GM21717 (cell line): ENCODE measurements at regions not wholly inside any gene's neighbourhood (a gene's known extent, or its start where the extent isn't known, plus 50 kb on each side); places are given as distances from the start of the nearest gene placed in this dataset.

ENCODE experiments used
- ATAC-seq: cut with Tn5 transposase; IDR thresholded peaks from one replicate; pipeline ENCODE4 v1.9.1; 2021; ENCODE audit warnings: mild to moderate bottlenecking, moderate library complexity; ENCODE audit not compliant: unreplicated experiment

DNA sequence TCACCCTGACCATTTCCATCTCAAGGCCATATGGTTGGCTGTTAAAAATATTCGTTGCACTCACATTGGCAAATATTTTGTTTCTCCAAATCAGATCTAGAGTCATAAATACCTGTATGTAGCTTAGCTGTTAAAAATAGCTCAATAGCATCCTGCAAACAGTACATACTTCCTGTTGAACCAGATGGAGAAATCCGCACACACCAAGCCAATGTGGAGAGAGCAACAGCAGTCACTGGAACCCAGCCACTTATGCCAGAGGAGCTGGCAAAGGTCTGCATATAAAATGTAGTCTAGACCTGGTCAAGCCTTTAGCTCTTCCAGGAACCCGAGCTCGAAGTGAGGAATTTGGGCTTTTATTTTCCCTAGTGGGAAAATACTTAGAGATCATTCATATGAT lies 146.4 kb upstream of the KCNJ16 start:
- ATAC-seq, result no peak

DNA sequence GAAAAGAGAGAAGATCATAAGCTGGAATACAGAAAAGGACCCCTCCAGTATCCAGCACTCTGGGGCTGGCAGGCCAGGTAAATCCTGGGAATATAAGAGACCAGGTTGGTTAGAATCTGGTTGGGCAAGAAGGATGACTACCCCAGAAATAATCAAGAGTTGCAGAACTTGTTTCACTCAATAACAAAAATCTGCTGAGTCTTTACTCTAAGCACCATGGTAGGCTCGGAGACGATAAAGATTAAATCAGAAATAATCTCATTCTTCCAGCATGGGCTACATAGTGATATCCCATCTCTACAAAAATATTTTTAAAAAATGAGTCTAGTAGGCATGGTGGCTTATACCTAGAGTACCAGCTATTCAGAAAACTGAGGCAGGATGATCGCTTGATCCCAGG lies 138.0 kb upstream of the KCNJ16 start:
- ATAC-seq, result no peak

DNA sequence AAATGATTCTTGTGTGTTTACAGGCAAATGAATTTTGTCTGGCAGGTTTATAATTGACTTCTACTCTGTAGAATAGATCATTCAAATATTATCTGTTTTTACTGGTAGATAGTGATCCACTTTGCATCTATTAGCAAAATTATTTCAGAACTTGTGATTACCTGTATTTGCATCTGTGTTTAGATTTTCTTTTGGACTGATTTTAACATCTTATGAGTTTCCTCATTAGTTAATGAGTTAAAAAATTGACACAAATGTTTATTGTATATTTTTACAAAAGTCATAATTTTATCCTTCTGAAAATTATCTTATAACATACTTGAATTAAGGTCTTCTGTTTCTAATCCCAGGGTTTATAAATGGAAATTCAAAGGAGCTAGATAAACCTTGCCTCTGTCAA lies 132.0 kb upstream of the KCNJ16 start:
- no peak for ATAC-seq

DNA sequence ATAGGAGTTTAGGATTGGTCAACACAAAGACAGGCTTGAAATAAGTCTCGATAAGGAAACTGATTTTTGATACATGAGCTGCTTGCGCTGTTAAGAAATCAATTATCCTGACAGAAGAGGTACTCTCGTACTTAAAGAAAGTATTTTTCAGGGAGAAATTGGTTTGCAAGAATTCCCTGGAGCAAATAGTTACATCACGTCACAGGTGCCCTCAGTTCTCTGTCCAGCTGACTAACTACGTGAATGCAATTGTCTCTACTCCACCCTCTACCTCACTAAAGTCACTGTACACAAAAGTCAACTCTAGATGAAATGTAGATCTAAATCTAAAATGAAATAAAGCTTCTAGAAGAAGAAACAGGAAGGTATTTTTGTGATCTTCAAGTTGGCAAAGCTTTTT lies 130.6 kb upstream of the KCNJ16 start:
- ATAC-seq, result no peak

DNA sequence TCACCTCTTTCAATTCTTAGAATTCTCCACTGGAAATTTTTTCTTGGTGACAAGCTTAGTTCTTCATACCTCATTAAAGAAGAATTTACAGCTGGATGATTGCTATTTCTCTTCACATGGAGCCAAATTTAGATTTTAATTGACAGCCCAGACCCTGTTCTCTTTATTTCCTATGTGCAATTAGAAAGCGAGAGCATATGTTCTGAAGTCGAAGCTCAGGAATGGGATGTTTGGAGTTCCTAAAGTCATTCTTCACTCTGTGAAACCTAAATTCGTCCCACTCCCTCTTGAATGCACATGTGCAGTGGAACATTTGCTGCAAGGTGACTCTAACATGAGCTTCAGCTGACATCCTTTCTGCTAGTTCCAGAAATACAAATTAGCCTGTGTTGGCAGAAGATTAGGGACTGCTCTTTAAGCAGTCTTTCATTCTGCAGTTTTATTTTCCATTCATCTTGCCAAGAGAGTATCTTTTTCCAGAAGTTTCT lies 129.3 kb upstream of the KCNJ16 start:
- no peak for ATAC-seq

DNA sequence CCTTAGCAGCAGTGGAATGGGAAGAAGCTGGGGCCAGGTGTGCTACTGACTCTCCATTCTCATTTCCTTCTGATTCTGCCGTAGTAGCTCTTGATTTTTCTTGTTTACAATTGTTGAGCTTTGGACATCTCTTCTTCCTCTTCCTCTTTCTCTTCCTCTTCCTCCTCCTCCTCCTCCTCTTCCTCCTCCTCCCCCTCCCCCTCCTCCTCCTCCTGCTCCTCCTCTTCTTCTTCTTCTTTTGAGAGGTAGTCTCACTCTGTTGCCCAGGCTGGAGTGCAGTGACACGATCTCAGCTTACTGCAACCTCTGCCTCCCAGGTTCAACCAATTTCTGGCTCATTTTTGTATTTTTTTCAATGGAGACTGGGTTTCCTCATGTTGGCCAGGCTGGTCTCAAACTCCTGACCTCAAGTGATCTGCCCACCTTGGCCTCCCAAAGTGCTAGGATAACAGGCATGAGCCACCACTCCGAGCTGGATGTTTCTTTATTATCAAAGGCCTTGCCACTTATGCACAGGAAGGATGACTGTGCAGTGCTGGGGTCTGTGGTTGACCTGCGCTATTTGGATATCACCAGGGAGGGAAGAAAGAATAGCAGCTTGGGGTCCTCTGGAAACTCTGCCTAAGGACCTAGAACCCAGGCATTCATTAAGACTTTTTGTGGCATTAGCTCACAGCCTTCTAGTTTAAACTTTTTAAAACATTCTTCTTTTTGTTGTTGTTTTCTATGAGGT lies 127.8 kb upstream of the KCNJ16 start:
- ATAC-seq, result no peak

DNA sequence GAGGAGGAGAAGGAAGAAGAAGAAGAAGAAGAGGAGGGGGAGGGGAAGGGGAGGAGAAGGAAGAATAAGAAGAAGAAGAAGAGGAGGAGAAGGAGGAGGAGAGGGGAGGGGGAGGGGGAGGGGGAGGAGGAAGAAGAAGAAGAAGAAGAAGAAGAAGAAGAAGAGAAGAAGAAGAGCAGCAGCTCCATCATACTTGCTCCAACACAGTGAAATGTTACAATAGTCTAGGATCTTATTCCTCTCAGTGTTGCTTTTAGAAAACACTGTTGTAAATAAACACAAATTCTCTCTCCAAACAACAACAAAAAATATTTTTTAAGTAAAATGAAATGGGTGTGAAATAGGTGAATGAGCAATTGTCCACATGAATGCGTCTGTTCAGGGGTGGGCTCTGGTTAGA lies 126.6 kb upstream of the KCNJ16 start:
- ATAC-seq, result no peak

DNA sequence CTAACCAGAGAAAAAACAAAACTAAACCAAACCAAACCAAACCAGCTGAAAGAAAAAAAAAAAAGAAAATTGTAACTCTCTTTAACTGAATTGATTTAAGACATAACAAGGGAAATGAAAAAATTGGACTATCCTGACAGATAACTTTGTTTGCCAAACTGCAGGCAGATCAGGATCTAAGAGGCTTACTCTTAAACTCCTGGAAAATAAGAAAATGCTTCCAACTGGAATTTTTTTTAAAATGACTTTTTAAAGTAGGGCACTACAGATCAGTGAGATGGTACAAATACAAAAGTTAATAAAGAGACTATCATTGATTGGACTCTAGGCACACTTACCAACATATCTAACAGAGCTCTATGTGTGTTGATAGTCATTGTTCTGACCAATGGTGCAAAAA lies 125.5 kb upstream of the KCNJ16 start:
- ATAC-seq, result no peak

DNA sequence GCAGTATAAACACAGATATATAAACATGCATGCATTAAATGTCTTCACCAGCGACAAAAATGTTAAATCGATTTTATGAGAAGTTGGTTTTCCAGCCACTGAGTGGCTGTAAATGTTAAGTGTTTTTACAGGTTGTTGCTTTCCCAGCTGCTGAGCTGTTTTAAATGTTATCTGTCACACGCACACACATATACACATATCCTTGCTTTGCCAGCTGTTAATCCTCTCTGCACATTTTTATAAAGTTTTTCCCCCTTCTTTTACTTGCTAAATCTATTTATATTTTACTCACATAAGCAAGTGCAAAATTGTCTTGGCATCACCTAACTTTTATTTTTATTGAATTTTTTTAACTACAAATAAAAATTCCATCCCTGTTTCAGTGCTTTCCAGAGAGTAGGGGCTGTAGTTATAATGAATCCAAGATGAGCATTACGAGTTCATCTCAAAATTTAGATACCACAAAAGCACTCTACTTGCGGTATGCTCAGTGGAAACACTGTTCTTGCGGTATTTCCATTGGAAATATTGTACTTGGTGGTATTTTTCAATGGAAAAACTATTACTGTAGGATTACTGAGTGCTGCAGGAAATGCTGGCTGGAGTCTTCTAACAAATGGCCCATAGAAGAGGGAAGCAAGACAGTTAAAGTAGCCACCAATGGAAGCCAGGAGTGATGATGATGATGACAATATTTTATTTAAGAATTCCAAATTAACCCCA lies 124.9 kb upstream of the KCNJ16 start:
- no peak for ATAC-seq

DNA sequence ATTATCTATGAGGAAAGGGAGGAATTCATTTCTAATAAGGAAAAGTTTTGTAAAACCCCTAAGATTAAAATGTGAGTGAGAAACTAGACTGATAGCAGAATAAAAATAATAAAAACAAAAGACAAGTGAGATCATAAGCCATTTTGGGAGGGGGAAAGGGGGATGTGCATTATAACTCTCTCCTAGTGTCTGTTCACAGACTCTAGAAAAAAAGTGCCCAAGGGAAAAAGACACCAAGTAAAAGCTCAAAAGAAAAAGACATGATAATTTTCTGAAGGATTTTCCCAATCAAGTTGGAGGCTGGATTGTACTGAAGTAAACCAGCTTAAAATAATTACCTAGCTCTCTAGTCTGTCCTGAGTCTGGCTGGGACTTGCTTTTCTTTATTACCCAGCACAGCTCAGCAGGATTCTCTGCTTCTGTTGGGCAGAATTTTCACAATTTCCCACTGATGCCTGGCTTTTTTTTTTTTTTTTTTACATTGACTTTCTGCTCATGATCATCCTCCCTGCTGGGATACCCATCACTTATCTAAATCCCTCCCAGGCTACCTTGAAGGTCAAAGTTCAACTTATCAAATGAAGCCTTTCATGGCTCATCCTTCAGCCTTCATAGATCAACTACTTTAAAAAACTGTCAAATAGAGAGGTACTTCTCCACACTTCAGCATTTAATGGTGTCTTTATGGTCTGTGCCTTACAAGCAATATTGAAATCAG lies 124.2 kb upstream of the KCNJ16 start:
- ATAC-seq, result no peak

DNA sequence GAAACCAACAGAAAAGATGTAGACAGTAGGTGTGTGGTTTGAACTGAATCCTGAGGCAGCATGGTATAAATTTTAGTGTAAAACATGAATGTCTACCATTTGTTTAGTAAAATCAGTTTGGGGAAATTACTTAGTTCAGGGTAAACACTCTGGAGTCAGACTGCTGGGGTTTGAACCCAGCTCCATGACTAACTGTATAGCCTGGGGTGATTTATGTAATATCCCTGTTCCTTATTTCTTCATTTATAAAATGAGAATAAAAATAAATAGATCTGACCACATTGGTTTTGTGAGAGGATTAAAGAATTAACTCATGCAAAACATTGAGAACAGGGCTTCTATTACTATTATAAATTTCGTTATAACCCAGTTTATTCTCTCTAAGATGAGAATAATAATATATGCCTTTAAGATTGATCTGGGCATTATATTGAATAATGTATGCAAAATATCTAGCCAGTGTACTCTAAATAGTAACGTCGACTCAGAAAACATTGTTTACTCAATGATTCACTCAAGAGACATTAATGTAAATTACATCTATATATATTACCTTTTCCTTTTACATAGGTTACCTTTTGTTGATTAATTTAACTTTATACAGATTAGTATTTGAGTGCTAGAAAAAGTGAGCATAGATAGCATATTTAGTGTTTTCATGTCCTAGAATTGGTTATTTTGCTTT lies 120.6 kb upstream of the KCNJ16 start:
- ATAC-seq, result no peak

DNA sequence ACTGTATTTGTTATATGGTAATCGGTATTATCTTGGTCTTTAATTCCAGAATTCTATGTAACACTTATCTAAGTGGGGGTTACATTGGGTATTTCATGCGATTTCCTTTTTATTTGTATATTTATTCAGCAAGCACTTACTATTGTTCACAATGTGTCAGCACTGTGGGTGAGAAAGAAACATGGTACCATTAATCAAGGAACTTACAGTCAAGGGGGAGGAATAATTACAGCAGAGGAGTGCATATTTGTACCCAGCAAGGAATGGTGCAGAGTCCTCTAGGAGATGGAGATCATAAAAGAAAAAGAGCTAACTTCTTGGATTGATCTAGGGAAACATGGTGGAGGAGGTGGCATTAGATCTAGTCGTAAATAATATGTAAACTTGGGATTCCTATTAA lies 117.0 kb upstream of the KCNJ16 start:
- no peak for ATAC-seq

DNA sequence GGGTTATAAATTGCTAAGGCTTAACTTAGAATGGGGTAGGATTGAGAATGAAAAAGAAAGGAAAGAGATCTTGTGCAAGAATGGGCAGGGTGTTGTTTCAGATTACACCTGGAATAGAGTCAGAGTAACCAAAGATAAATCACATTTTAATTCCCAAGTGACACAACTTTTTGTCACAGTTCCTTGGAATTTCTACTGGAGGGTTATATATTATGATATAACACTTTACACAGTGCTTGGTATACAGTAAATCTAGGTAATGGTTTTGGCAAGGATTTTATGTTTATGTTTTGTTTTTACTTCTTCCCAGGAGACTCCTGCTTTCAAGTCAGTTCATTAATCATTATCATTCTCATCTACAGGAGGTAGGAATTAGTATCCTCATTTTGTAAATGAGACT lies 115.7 kb upstream of the KCNJ16 start:
- no peak for ATAC-seq

DNA sequence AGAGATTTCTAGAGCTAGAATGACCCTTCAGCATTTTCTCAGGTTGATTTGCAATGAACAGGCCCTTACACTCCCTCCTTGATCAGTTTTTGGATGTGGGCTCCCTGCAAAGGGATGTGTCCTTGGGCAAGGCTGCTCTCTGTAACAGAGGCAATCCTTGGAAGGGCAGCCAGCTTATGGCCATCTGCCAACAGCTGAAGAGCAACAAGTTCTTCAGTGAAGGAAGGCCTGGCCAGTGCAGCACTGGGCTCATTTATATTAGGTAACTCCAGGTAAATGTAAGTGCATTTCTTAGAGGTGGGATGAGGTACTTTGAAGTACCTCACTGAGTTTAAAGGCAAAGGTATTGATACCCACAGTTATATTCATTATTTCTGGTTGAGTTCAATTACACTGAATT lies 114.3 kb upstream of the KCNJ16 start:
- ATAC-seq, result no peak

DNA sequence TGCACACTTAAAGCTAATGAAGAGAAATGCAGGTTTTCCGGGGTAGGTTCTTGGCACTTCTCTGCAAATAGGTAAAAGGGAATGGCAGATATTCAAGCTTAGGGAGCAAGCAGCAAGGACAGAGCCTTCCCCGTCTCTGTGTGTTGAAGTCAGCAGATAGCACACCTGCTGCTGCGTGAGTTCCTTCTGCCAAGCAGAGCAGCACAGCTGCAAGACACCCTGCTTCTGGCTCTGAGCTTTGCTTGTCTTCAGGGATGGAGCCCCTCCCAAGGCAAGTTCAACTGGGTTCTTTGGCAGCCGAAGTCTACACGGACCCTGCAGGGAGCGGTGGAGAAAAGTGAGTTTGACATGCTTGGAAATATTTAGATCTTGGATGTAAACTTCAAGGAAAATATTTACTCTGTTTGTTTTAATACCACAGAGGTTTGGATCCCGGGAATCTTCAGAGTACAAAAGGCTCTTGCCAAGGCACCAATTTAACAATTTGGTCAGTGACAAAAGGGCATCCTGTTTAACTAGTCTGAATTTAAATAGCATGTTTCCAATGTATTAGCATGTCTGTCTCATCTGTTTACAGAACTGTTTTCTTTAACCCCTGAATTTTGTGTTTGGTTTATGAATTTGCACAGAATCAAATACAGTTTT lies 113.4 kb upstream of the KCNJ16 start:
- no peak for ATAC-seq

DNA sequence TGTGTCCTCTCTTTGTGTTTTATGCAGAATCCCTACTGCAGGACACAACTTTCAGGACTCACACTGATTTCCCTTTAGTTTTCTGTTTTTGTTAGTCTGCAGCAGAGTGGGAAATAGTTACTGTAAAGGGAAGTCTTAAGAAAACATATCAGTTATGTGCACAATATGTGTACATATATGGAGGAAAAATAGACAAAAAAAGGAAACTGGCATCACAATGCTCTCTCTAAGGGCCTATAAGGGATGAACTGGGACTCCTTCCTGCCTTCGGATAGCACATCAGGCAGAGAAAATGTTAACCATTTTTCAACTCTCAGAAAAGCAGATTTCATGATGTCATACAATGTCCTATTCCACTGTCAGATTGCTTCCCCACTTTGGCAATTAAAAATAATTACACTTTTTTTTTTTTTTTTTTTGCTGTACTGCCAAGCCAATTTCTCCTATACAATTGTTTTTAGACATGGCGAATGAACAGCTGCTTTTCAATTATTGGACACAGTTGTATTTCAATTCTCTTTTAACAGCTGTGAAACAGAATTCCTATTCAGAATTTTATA lies 112.5 kb upstream of the KCNJ16 start:
- ATAC-seq, result no peak

DNA sequence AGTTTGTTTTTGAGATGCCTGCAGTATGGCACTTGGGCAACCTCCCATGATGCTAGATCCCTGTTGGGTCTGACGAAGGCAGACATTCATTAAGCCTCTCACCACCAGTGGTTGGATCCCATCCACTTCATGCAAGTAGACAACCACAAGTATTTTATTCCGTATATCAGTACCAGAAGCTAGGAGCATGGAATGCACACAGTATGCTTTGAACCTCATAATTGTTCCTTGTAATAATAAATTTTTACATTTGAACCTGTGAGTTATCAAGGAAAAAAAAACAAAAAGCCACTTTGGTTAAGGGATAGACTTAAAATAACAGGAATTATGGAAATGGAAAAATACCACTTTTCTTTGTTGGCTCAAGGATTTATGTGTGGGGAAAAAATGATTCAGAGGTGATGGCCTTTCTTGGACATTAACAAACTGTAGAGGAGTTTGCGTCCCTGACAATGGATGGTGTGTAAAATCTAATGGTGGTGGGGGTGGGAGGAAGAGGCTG lies 107.1 kb upstream of the KCNJ16 start:
- ATAC-seq, result no peak

DNA sequence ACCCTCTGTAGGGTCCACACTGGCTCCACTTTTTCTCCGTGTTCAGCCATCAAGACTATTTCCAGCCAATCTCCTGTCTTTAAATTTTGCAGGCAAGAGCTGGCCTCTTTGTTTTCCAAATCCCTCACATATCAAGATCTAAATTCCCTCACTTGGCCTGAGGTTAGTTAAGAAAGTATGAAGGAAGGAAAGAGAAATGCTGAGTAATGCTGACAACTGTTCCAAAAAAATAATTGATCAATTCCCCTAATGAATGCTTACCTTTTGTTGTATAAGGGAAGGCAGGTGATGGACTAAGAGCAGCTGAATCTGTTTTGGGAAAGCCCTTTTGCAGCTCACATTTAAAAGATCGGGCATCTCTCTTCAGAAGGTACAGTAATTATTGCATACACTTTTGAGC lies 105.1 kb upstream of the KCNJ16 start:
- no peak for ATAC-seq

DNA sequence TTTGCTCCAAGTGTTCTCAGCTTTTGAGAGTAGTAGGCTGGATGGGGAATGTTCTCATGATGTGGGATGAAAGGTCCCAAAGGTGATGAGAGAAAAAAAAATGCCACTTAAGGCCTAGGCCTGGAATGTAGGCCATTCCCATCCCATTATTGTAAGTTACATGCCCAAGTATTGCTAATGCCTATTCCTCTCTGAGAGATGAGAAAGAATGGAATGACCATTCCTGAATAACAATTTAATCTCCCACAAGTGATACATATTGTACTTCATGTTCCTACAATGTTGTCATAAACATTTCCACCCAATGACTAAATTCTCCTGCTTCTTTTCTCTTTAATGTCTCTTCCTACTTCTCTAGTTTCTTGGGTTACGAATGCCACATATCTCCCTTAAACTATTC lies 102.8 kb upstream of the KCNJ16 start:
- no peak for ATAC-seq

DNA sequence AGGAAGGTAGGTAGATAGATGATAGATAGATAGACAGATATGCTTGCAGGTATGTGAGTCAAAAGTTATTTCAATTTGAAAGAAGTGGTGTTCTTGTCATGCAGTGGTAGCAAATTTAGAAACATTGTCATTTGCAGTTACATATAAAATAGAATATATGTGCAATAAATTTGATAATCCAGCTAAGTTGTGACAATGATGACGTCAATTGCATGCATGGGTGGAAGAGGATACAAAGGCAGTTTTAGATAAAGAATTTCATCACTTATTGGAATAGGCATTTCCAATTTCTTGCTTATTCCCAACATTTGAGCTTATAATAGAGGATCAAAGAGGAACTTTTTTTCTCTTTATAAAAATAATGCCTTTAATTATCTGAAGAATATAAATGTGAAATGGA lies 99.2 kb upstream of the KCNJ16 start:
- no peak for ATAC-seq
